GM19025 (cell line): ENCODE measurements at regions not wholly inside any gene's neighbourhood (a gene's known extent, or its start where the extent isn't known, plus 50 kb on each side); places are given as distances from the start of the nearest gene placed in this dataset.
"Not testable (repeated sequence)": the region's sequence is repeated elsewhere in the genome, so short reads cannot be mapped to it uniquely, and the experiment has no call there.

ENCODE experiments used
- ATAC-seq: cut with Tn5 transposase; IDR thresholded peaks from one replicate; pipeline ENCODE4 v1.9.1; 2021; ENCODE audit warnings: mild to moderate bottlenecking, low read depth, moderate library complexity; ENCODE audit not compliant: unreplicated experiment

DNA sequence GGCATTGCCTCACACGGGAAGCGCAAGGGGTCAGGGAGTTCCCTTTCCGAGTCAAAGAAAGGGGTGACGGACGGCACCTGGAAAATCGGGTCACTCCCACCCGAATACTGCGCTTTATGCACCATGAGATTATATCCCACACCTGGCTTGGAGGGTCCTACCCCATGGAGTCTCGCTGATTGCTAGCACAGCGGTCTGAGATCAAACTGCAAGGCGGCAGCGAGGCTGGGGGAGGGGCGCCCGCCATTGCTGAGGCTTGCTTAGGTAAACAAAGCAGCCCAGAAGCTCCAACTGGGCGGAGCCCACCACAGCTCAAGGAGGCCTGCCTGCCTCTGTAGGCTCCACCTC lies 145.1 kb upstream of the BCL6 start:
- not testable (repeated sequence) for ATAC-seq

DNA sequence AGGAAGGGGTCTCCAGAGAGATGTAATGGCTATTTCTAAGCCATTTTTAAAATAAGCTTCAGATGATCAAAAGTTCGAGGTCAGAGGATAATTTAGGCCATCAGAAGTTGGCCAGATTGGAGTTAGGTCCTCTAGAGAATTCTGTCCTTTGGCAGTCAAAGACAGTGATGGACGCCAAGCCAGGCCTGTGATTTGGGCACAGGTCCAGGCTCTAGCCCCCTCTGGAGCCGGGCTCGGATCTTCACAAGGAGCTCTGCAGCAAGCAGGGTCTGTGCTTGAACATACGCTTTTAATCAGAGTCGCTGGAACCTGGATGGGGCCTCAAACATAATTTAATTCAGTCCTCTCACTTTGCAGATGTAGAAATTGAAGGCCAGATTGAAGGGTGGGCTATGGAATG lies 151.4 kb upstream of the BCL6 start:
- no peak for ATAC-seq

DNA sequence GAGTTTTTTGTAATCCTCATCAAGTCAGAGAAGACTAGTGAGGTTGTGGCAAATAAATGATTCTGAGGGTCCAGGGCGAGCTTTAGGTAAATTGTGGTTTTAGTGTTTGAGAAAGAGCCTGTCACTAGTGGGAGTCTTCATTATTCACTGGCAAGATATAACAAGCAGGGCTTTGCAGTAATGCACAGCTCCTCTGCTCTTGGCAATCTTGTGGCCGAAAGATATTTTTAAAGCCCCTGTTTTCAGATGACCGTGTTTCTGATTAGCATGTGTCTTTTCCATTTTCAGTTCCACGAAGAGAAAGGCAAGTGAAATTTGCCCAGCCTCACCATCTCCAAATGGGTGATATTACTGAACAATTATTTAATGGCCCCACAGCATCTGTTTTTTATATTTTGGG lies 154.0 kb upstream of the BCL6 start:
- ATAC-seq = no peak

DNA sequence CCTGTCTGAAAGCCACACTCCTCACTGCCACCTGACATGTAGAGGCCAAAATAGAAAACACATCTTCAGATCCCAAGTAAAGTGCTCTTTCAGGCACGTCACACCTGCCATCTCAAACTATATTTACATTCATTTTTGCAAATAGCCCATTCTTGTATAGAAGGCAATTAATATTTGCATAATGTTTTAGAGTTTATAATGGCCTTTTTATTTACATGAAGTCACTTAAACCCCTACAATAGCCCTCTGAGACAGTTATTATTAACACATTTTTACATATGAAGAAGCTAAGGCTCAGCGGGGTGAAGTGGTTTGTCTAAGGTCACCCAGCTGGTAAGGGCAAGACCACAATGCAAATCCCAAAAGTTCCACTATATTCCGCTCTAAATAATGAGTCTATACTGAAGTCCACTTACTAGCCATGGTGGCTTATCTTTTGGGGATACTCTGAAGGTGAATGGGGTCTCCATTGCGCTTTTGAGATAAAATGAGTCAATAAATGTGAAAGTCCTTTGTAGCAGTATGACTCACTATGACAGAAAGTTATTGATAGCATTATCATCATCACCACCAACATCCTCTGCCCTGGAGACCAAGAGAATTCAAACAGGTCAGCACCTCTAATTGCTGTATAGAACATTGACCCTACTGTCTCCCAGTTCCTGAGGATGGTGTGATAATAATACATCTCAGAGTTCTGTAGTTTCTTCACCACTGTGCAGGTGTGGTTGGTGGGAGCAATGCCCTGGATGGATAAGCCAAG lies 155.9 kb upstream of the BCL6 start:
- ATAC-seq = no peak

DNA sequence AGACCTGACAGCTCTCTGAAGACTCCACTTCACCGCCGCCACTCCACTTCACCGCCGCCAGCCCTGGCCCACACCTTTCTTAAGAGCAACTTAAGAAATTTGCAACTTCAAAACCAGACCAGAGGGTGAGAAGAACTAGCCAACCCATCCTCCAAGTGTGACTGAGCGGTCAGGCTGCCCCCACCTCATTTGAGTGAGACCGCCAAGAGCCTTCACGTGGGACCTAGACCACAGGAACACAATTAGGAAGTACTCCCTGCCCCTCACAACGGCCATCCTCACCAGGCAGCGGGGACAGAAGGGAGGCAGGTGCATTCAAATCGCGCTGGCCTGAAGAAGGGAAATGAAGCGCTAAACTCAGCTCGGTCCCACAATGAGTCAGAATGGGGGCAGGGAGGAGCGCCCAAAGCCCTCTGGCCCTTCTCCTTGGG lies 156.8 kb upstream of the BCL6 start:
- no peak for ATAC-seq

DNA sequence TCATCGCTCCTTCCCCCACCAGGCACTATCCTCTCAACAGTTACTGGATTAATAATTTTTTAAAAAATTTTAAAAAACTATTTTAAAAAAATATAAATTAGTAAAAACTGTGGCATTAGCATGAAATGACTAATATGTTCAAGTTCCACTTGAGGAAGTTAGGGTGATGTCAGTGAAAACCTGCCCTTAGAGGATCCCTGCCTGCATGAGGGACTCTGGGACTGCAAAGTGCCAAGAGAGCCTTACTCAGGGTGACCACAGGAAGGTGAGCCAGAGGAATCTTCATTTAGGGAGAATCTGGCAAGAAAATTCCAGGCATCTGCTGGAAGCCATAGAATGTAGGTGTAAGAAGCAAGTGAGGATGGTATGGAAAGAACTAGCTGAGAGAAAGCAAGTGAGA lies 157.7 kb upstream of the BCL6 start:
- ATAC-seq = no peak

DNA sequence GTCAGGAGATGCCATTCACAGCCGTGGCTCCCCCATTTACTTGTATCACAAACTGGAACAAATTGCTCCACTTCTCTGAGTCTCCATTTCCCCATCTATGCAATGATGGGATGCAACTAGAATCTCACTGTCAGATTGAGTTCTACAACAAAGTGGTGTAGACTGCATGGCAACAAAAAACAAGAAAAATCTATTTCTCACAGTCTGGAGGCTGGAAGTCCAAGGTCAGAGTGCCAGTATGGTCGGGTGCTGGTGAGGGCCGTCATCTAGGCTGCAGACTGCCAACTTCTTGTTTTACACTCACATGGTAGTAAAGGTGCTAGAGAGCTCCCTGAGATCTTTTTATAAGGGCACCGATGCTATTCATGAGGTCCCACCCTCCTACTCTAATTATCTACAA lies 158.4 kb upstream of the BCL6 start:
- no peak for ATAC-seq

DNA sequence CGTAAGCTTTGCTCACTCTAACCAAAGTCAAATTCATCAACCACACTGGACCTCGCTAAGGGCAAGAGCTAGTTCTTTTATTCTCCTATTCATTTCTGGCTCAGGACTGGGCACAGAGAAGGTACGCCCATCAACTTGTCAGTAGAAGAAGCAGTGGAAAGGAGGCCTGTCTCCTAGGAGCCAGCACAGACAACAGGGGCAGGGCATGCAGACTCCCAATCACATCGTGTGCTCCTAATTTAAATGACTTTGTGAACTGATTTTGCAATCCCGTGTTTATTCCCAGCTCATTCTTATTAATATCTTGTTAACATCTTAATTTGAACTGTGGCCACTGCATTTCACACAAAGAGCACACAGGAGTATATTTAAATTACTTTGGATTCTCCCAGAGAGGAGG lies 161.1 kb upstream of the BCL6 start:
- no peak for ATAC-seq

DNA sequence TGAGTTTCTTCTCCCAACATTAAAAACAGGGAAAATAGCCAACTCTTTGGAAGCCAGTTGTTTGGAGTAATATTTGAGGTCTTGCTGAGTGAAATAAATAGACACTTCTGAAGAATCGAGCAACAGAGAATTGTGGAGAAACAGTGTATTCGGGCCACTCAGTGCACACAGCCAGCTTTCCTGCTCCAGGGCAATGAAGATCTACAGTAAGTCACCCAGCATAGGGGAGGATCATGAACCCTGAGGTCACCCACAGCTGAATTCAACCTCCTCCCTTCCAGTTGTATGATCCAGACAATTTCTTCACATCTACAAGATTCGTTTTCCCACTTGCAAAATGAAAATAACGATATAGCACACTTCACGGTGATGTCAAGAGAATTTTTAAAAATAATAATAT lies 161.7 kb upstream of the BCL6 start:
- ATAC-seq = no peak

DNA sequence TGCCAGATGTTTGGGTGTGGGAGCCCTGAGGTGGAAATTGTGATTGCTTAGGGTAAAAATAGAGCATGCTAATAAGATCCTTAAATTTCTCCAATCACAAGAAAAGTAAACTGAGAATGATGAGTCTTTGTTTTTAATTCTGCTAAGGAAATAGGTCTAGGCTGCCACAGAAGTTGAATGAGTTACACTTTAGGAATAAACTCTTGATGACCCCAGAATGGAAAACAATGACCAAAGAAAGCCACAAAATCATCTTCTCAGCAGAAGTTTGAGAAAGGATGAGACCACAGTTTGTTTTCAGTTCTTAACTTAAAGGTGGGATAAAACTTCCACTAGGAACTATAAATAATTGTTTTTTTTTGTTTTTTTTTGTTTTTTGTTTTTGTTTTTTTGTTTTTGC lies 164.6 kb upstream of the BCL6 start:
- ATAC-seq = no peak

DNA sequence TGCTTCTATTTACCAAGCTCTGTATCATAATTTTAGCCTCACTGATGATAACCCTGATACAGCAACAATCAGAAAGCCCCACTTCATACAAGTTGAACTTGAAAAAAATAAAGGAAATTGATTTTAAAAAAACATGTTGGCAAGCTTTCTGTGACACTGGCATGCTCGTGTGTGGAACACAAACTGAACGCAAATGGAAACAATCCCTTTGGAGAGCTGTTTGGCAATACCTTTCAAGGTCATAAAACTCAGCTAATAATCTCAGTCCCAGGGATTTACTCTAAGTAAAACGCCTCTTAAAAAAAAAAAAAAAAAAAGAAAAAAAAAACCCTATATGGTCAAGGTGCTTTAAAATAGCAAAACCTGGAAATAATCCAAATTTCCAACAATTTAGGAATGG lies 166.7 kb upstream of the BCL6 start:
- ATAC-seq = no peak

DNA sequence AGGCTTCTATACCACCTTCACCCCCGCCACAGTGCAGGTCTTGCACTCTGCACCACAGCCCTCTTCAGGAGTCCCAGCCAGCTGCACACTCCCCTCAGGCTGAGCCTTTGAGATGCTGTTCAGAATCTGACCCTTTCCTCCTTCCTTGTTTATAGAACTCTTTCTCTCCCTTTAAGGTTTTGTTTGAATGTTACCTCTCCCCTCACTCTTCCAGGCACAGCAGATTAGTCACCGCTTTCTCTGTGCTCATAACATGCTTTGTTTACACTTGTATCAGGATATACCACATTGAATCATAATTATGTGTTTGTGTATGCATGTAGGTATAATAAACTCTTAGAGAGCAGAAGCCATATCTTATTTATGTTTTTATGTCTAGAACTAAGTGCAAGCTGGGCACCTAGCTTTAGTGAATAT lies 168.4 kb upstream of the BCL6 start:
- no peak for ATAC-seq

DNA sequence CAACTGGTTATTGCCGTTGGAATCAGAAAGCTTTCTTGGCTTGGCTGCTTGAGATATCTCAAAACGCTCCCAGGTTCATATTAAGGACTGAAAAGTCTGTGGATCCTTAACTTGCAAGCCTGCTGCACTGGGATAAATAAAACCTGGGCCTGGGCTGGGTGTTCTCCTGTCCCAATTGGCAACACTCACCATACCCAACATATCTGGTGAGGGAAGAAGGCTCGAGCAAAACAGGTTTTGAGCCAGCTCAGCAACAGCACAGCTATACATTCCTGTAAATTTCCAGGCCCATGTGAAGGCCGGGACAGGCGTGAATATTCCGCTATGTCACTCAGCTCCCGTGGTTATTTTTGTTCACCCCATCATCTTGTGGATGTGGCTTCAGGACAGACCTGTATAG lies 169.0 kb upstream of the BCL6 start:
- ATAC-seq = no peak

DNA sequence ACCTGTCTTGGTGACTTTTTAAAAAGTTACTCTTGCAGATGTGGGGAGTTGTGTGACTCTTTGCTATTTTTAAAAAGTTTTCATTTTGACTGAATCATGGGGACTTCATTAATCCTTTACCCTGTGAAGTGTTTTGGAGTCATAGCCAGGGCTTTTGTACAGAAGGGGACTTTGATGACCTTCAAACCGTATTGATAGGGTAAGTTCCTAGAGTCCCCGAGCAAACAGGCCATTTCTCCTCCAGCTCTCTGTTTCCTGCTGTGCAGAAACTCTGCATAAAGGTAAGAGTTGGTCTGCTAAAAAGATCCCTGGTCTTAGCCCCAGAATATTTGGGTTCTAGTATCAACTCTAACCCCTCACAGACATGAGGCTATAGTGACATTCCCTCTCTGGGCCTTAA lies 170.8 kb upstream of the BCL6 start:
- ATAC-seq = no peak

DNA sequence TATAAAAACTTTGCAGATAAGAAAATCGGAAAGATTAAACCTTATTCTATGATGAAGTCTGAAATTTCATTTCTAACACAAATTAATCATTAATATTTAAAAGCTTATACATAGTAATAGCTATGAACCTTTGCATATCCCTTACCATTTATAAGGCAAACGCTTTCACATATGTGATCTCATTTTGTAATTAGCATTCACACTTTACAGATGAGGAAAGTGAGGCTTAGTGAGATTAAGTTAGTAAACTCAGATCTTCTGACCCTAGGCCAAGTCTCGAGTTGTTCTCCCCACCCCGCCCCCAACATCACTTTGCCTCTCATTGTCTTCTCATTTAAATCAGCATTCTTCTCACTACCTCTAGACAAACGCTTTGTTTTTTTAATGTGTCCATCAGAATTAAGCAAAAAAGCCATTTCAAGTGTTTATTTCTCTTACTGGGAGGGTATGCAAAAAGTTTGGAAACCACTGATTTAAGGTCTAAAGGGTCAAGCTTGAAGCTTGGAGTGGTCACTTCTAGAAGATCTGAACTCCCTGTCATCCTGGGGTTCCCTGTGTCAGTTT lies 172.9 kb upstream of the BCL6 start:
- ATAC-seq = no peak

DNA sequence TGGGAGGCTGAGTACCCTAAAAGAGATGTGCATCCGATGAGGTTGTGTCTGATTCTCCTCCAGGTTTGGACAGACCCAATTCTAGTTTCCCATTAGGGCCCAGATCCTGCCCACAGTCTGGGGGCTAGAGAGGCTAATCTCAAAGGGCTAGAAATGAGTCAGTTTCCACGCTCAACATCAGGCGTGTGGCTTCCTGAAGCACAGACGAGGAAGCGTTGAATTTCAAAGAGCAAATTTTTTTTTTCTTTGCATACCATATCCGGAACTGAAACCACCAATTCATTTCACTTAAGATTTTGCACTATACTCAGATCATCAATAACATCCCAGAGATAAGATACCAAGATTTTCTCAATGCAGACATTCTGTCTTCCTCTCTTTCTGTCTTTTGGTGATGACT lies 173.8 kb upstream of the BCL6 start:
- ATAC-seq = peak; percentile 85

DNA sequence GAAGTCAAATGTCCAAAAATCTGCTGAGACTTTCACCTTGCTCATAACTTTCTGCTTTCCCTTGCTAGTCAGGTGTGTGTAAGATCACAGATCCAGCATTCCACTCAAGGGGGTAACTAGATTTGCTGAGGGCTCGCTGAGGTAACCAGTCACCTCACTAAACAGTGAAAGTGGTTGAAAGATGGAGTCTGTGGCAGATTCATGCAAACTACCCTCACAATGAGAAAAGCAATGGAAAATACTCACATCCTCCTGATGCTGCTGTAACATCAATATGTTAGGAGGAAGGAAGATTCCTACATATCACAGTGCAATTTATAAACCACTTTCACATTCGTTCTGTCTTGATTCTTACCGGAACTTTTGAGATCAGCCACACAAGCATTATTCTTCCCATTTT lies 174.3 kb upstream of the BCL6 start:
- peak; percentile 6 for ATAC-seq

DNA sequence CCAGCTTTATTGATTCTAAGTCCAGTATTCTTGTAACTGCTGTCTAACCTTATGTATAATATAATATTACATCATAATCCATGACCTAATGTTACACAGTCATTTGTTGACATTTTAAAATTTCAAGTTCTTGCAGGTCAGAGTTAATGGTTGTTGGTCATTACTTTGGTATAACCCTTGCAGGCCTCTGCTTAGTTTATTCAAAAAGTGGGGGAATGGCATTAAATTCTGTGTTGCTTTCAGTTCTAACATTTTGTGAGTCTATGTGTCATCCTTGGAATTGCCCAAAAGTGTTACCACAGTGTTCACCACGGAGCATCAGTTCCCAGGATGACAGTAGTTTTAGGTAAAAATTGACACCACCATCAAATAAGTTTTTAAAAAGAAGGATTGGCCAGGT lies 174.8 kb upstream of the BCL6 start:
- no peak for ATAC-seq

DNA sequence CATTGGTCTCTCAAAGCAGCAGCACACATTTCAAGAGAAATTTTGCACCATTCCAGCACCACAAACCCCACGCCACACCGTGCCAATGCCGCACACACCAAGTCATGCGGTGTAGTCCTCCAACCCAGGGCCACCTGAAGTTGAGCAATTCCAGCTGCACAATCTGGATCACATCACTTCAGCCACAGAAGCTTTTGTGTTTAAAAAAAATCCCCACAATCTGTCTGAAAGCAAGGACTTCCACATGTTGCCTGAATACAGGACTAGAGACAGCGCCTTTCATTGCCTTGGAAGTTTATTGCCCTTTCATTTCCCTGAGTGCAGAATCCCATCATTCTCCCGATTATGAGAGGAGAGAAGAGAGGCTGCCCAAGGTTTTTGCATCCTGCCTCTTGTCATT lies 175.6 kb upstream of the BCL6 start:
- no peak for ATAC-seq

DNA sequence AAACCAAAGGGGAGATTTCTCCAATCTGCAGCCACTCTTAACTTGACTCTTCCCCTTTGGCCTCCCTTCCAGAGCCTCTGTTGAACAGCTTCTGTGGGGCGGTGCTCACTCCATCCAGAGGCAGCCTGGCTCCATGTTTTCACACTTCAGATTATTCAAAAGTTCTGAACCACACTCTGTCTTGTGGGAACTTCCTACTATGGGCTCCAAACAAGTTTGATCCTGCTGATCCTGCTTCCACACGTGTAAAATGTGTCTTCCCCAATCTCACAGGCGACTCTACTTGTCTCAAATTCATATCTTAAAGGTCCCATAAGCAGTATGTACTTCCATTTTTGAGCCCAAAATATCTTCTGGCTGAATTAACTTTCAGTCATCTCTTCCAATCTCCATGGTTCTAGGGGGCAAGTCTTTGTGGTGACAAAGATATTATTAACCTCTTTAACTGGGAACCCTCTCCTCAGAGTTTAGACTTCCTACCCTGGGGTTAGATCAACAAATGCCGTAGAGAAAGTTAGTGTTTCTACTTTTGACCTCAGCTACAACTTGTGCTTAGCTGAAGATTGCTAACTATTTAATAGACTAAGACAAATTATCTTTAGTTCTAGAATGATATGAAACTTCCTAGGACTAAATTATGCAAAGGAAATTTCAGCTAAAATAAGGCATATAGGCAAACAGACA lies 176.3 kb upstream of the BCL6 start:
- no peak for ATAC-seq

DNA sequence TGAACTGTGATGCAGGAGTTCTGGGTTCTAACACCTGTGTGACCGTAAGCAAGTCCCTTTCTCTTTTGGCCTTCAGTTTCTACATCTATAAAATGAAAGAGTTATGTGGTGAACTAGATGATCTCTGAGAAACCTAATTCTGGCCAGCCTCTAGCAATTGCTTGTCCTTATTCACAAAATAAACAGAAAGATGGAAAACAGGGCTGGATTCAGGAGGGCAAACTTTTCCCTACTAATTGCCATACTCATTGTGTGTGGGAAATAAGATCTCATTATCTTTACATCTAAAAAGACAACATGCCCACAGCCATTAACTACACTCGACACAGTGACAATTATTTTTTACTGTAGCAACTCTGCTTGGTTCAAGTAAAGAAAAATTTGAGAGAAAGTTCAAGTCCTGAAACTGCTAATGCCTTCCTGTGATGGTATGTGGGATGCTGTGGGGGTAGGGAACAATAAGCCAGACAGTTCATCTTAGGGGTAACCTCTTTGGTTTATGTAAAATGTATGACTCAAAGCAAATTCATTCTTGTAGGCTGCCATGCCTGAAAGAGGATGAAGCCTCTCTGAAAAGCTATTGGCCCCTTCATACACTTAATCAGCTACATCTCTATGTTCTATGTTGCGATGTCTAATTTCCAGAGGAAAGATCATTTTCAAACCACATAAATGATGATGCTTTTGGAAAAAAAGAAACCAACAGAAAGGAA lies 177.6 kb upstream of the BCL6 start:
- ATAC-seq = no peak

DNA sequence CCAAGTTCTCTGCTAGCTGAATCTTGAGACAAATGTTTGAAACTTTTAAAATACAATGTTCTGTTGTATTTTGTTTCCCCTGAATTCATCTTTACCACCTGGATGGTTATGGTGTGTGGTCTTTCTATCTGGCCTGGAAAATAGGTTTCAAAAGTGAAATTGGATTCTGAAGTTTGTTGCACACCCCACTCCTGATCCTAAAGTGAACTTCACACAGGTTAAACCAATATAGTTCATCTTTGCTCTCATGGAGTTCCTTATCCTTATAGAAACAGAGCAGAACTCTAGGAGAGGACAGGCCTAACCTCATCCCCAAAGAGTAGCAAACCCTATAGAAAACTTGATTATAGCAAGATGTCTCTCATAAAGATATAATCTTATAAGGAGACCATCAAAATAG lies 179.4 kb upstream of the BCL6 start:
- ATAC-seq = no peak
